Endodermal cell (in vitro differentiated cells): ENCODE measurements at regions not wholly inside any gene's neighbourhood (a gene's known extent, or its start where the extent isn't known, plus 50 kb on each side); places are given as distances from the start of the nearest gene placed in this dataset.

Experiments used
- DNase-seq: peaks from one replicate; pipeline ENCODE4 v3.0.0-alpha.2; 2017
- H3K27ac ChIP-seq: 2 replicates; pipeline ENCODE4 v1.5.1; 2013; ENCODE audit warnings: mild to moderate bottlenecking, low read depth, low read length, moderate library complexity
- H3K27me3 ChIP-seq: 2 replicates; pipeline ENCODE4 v1.6.1; 2013; ENCODE audit warnings: mild to moderate bottlenecking, low read length, moderate library complexity; ENCODE audit not compliant: insufficient read depth, control insufficient read depth, poor library complexity, severe bottlenecking
- H3K36me3 ChIP-seq: 2 replicates; pipeline ENCODE4 v1.7.0; 2013; ENCODE audit warnings: mild to moderate bottlenecking, low read length, moderate library complexity; ENCODE audit not compliant: control insufficient read depth, insufficient read depth
- H3K4me1 ChIP-seq: one replicate; pipeline ENCODE4 v1.7.0; 2013; ENCODE audit warnings: low read length; ENCODE audit not compliant: control insufficient read depth, insufficient read depth
- H3K4me3 ChIP-seq: 2 replicates; pipeline ENCODE4 v1.5.1; 2013; ENCODE audit warnings: mild to moderate bottlenecking, low read length, moderate library complexity
- H3K9ac ChIP-seq: 2 replicates; pipeline ENCODE4 v1.6.1; 2013; ENCODE audit warnings: mild to moderate bottlenecking, low read length, moderate library complexity; ENCODE audit not compliant: poor library complexity, severe bottlenecking; ENCODE audit errors: extremely low read depth
- H3K9me3 ChIP-seq: 2 replicates; pipeline ENCODE4 v1.6.1; 2013; ENCODE audit warnings: mild to moderate bottlenecking, low read length, moderate library complexity; ENCODE audit not compliant: control insufficient read depth
- H3K27ac Mint-ChIP-seq: 2 replicates; pipeline ENCODE4 v1.8.0; 2020; ENCODE audit warnings: mixed read lengths
- H3K27me3 Mint-ChIP-seq: 2 replicates; pipeline ENCODE4 v1.8.0; 2021; ENCODE audit warnings: mild to moderate bottlenecking, mixed read lengths; ENCODE audit not compliant: insufficient read depth
- H3K36me3 Mint-ChIP-seq: 2 replicates; pipeline ENCODE4 v1.8.0; 2020; ENCODE audit warnings: low read depth, mixed read lengths
- H3K4me1 Mint-ChIP-seq: 2 replicates; pipeline ENCODE4 v1.8.0; 2020; ENCODE audit warnings: mixed read lengths
- H3K4me3 Mint-ChIP-seq: 2 replicates; pipeline ENCODE4 v1.8.0; 2020; ENCODE audit warnings: mild to moderate bottlenecking, moderate library complexity, mixed read lengths
- H3K9me3 Mint-ChIP-seq: 2 replicates; pipeline ENCODE4 v1.8.0; 2020; ENCODE audit warnings: mild to moderate bottlenecking, mixed read lengths
- CTCF ChIP-seq: fragments of 200-600 bp; sonication (generic); conservative IDR thresholded peaks from 2 replicates; pipeline ENCODE4 v1.5.0; 2021; ENCODE audit warnings: antibody characterized with exemption, mild to moderate bottlenecking
- WGBS, 2 experiments: methylation state at CpG; one replicate each; pipeline versions ENCODE4 v1.1.5 to v1.1.7; 2013; ENCODE audit warnings: missing lambda C conversion rate in 2 of 2, mixed read lengths in 1 of 2; ENCODE audit not compliant: insufficient coverage in 1 of 2, insufficient read length in 1 of 2; 5-methylcytosine and 5-hydroxymethylcytosine counted together

DNA sequence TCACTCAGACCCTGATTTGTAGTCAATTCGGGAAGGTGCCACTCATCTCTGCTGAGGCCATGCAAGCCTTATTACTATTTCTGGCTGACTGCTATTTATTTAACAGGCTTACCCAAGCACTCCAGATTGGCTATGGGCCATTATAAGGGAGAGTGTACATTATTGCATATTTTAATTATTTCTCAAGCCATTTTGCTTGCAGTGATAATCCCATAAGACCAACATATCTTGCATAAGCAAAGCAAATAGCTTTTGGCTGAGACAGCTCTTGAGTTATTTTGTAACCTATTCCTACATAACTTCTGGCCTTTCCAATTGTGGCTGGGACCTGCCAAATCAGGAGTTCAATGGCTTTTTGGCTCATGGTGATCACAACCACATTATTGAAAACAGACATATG is 509.6 kb upstream of the USP15 start:
- no peak for DNase-seq
- no peaks in the 10 kb centered on the region for H3K36me3 Mint-ChIP-seq
- no peak overlapping the region for H3K9ac ChIP-seq
- H3K9me3 Mint-ChIP-seq: peaks cover 9% of the 10 kb centered on the region
- peaks cover 5% of the 10 kb centered on the region for H3K9me3 ChIP-seq
- H3K4me1 Mint-ChIP-seq: peaks cover 2% of the 10 kb centered on the region
- H3K27me3 ChIP-seq: no peaks in the 10 kb centered on the region
- no peak overlapping the region for H3K4me3 Mint-ChIP-seq
- H3K36me3 ChIP-seq: no peaks in the 10 kb centered on the region
- WGBS, 2 experiments: 89% methylated on average over 1 of the region's 1 CpG; no CpG with 5 or more reads in 1 of the 2 experiments
- H3K27ac ChIP-seq: no peak overlapping the region
- no peak overlapping the region for H3K4me3 ChIP-seq
- no peaks in the 10 kb centered on the region for H3K27me3 Mint-ChIP-seq
- H3K4me1 ChIP-seq: no peaks in the 10 kb centered on the region
- no peak for TF ChIP-seq CTCF
- H3K27ac Mint-ChIP-seq: no peak overlapping the region

GRCh38 chr12:61754214-61754613 is 506.0 kb upstream of the USP15 start:
- Mint-ChIP-seq H3K4me1 (no peaks in the 10 kb centered on the region), H3K9me3 (no peaks in the 10 kb centered on the region), H3K4me3 (no peak overlapping the region), H3K27ac (no peak overlapping the region), H3K27me3 (no peaks in the 10 kb centered on the region), H3K36me3 (no peaks in the 10 kb centered on the region)
- no peak for DNase-seq
- Histone ChIP-seq H3K9me3 (no peaks in the 10 kb centered on the region), H3K27me3 (no peaks in the 10 kb centered on the region), H3K27ac (no peak overlapping the region), H3K4me1 (no peaks in the 10 kb centered on the region), H3K9ac (no peak overlapping the region), H3K4me3 (no peak overlapping the region), H3K36me3 (no peaks in the 10 kb centered on the region)
- 83% methylated on average over 1 of the region's 1 CpG; no CpG with 5 or more reads in 1 of the 2 experiments for WGBS, 2 experiments
- no peak for TF ChIP-seq CTCF

GRCh38 chr12:61757831-61758505 is 502.2 kb upstream of the USP15 start:
- Histone ChIP-seq H3K27me3 (no peaks in the 10 kb centered on the region), H3K9me3 (peaks cover 5% of the 10 kb centered on the region), H3K4me3 (no peak overlapping the region), H3K36me3 (no peaks in the 10 kb centered on the region), H3K4me1 (no peaks in the 10 kb centered on the region), H3K9ac (no peak overlapping the region), H3K27ac (no peak overlapping the region)
- Mint-ChIP-seq H3K4me3 (no peak overlapping the region), H3K36me3 (no peaks in the 10 kb centered on the region), H3K27ac (no peak overlapping the region), H3K4me1 (no peaks in the 10 kb centered on the region), H3K9me3 (no peaks in the 10 kb centered on the region), H3K27me3 (no peaks in the 10 kb centered on the region)
- no peak for DNase-seq
- TF ChIP-seq CTCF: no peak
- WGBS, 2 experiments: 87 to 90% methylated on average over 5 of the region's 5 CpGs
